SK-N-SH (cell line): ENCODE measurements at regions not wholly inside any gene's neighbourhood (a gene's known extent, or its start where the extent isn't known, plus 50 kb on each side); places are given as distances from the start of the nearest gene placed in this dataset.

Experiments used
- CTCF ChIA-PET: fragments of 300-600, 350-600 bp; formaldehyde crosslinking; extraction: SDS; loops from one replicate; lab custom pipeline; 2021; lab: Yijun Ruan, JAX
- POLR2A ChIA-PET: fragments of 350-600 bp; sonication (Branson Sonifier 250); formaldehyde crosslinking; extraction: SDS; loops from one replicate; lab custom pipeline; 2020; ENCODE audit warnings: antibody characterized with exemption, inconsistent platforms; lab: Yijun Ruan, JAX
- DNase-seq: peaks from one replicate; pipeline ENCODE4 v3.0.0; 2012
- H2AFZ ChIP-seq: fragments of 200-600 bp; sonication (generic); 2 replicates; pipeline ENCODE4 v1.8.1; 2016; ENCODE audit warnings: antibody characterized with exemption, mild to moderate bottlenecking, low read depth
- H3F3A ChIP-seq: fragments of 200-600 bp; sonication (generic); replicated peaks from 2 replicates; pipeline ENCODE3; 2016; ENCODE audit warnings: antibody characterized with exemption, mild to moderate bottlenecking; ENCODE audit not compliant: insufficient read depth
- H3K27ac ChIP-seq, 2 experiments: fragments of 200-500 bp in 1 of 2; fragments of 200-600 bp in 1 of 2; sonication (Bioruptor generic) in 1 of 2; sonication (generic), shearing (Covaris generic) in 1 of 2; 2 replicates each; pipeline versions ENCODE4 v1.5.1 to v1.6.1; 2014 to 2016; ENCODE audit warnings: low read depth in 2 of 2, inconsistent platforms in 1 of 2, low read length in 1 of 2, mild to moderate bottlenecking in 1 of 2, mixed read lengths in 1 of 2
- H3K27me3 ChIP-seq: fragments of 200-600 bp; sonication (generic), shearing (Covaris generic); 2 replicates; pipeline ENCODE4 v1.6.1; 2016; ENCODE audit warnings: mixed run types; ENCODE audit not compliant: insufficient read depth
- H3K36me3 ChIP-seq, 2 experiments: fragments of 200-500 bp in 1 of 2; fragments of 200-600 bp in 1 of 2; sonication (Bioruptor generic) in 1 of 2; sonication (generic) in 1 of 2; replicated peaks in 1 of 2; 2 replicates each; pipeline versions ENCODE3 to v1.5.1; 2014 to 2016; ENCODE audit warnings: low read length in 1 of 2, mild to moderate bottlenecking in 1 of 2; ENCODE audit not compliant: insufficient read depth in 2 of 2, control insufficient read depth in 1 of 2
- H3K4me1 ChIP-seq, 2 experiments: fragments of 200-500 bp in 1 of 2; fragments of 200-600 bp in 1 of 2; sonication (Bioruptor generic) in 1 of 2; sonication (generic), shearing (Covaris generic) in 1 of 2; 2 replicates each; pipeline versions ENCODE4 v1.5.1 to v1.6.1; 2014 to 2016; ENCODE audit warnings: low read depth in 1 of 2, low read length in 1 of 2, mixed run types in 1 of 2; ENCODE audit not compliant: insufficient read depth in 2 of 2, control insufficient read depth in 1 of 2
- H3K4me2 ChIP-seq: fragments of 200-600 bp; sonication (generic), shearing (Covaris generic); 2 replicates; pipeline ENCODE4 v1.6.1; 2017; ENCODE audit warnings: mixed run types
- H3K4me3 ChIP-seq, 2 experiments: fragments of 200-500 bp in 1 of 2; fragments of 200-600 bp in 1 of 2; sonication (Bioruptor generic) in 1 of 2; sonication (generic), shearing (Covaris generic) in 1 of 2; 2 replicates each; pipeline versions ENCODE4 v1.5.1 to v1.8.1; 2014 to 2016; ENCODE audit warnings: low read depth in 2 of 2, inconsistent platforms in 1 of 2, low read length in 1 of 2, mild to moderate bottlenecking in 1 of 2, mixed read lengths in 1 of 2, moderate library complexity in 1 of 2
- H3K79me2 ChIP-seq: fragments of 200-600 bp; sonication (generic); 2 replicates; pipeline ENCODE4 v1.8.1; 2017; ENCODE audit warnings: mild to moderate bottlenecking; ENCODE audit not compliant: insufficient read depth
- H3K9ac ChIP-seq: fragments of 200-600 bp; sonication (generic); 2 replicates; pipeline ENCODE4 v1.6.1; 2017; ENCODE audit warnings: mixed run types
- H3K9me2 ChIP-seq: fragments of 200-600 bp; sonication (generic); 2 replicates; pipeline ENCODE4 v1.6.1; 2017; ENCODE audit warnings: mixed run types
- H3K9me3 ChIP-seq: fragments of 200-600 bp; sonication (generic); 2 replicates; pipeline ENCODE4 v1.6.1; 2017; ENCODE audit warnings: mixed run types, mild to moderate bottlenecking, moderate library complexity
- H4K20me1 ChIP-seq: fragments of 200-600 bp; sonication (generic); 2 replicates; pipeline ENCODE4 v1.6.1; 2017; ENCODE audit warnings: mild to moderate bottlenecking, mixed run types; ENCODE audit not compliant: insufficient read depth
- CHD2 ChIP-seq: fragments of 150-350 bp; IDR thresholded peaks from 2 replicates; pipeline ENCODE4 v1.6.1; 2018; ENCODE audit warnings: low read length; ENCODE audit not compliant: partially characterized antibody
- ELF1 ChIP-seq: IDR thresholded peaks from 2 replicates; pipeline ENCODE4 v1.4.0; 2012
- FOXJ3 ChIP-seq: sonication (generic); formaldehyde crosslinking; IDR thresholded peaks from 2 replicates; pipeline ENCODE4 v1.5.1; 2020; ENCODE audit warnings: mild to moderate bottlenecking, missing genetic modification reagents
- JUND ChIP-seq: IDR thresholded peaks from 2 replicates; pipeline ENCODE4 v1.4.0; 2012
- MAX ChIP-seq: IDR thresholded peaks from 2 replicates; pipeline ENCODE4 v1.4.0; 2012; ENCODE audit warnings: low read depth
- NRF1 ChIP-seq: IDR thresholded peaks from 2 replicates; pipeline ENCODE4 v1.6.1; 2012; ENCODE audit warnings: low read depth, mild to moderate bottlenecking, low read length
- PBX3 ChIP-seq: IDR thresholded peaks from 2 replicates; pipeline ENCODE4; 2012
- RAD21 ChIP-seq: IDR thresholded peaks from 2 replicates; pipeline ENCODE4 v1.6.1; 2012; ENCODE audit warnings: mild to moderate bottlenecking, low read length
- RCOR1 ChIP-seq: fragments of 150-350 bp; IDR thresholded peaks from 2 replicates; pipeline ENCODE4 v1.6.1; 2017; ENCODE audit warnings: antibody characterized with exemption, low read length
- RFX5 ChIP-seq: IDR thresholded peaks from 2 replicates; pipeline ENCODE4 v1.6.1; 2012; ENCODE audit warnings: mild to moderate bottlenecking, improper control_type of control experiment, low read length
- WGBS: methylation state at CpG from one replicate; pipeline ENCODE4 v1.1.6; 2017; ENCODE audit warnings: low lambda C conversion rate; 5-methylcytosine and 5-hydroxymethylcytosine counted together
- TF ChIP-seq, protein P1 (sequence below): IDR thresholded peaks from 2 replicates; pipeline ENCODE4 v1.6.1; 2012; ENCODE audit warnings: mild to moderate bottlenecking, low read depth, low read length, moderate library complexity

GRCh38 chr15:97162805-97163495 is 797.6 kb upstream of the ARRDC4 start (continued):
- TF ChIP-seq PBX3: no peak

- 2% methylated on average over 2 of the region's 2 CpGs for WGBS
These were observed 795.3 kb upstream of the ARRDC4 start for GRCh38 chr15:97165205-97165604.

More at GRCh38 chr15:97165205-97165604, 795.3 kb upstream of the ARRDC4 start:
- no peak overlapping the region for H3K9ac ChIP-seq
- H2AFZ ChIP-seq: no peak overlapping the region
- DNase-seq: no peak
- no peaks in the 10 kb centered on the region for H3K9me2 ChIP-seq
- no peaks in the 10 kb centered on the region for H3K4me1 ChIP-seq
- CTCF ChIA-PET: no interaction called here
- no peaks in the 10 kb centered on the region for H3K9me3 ChIP-seq
- H3K27me3 ChIP-seq: no peaks in the 10 kb centered on the region
- TF ChIP-seq RFX5 (no peak), RAD21 (no peak), JUND (no peak), ELF1 (no peak), NRF1 (no peak), MAX (no peak), RCOR1 (no peak), FOXJ3 (no peak), CHD2 (no peak)
- TF ChIP-seq, protein P1, sequence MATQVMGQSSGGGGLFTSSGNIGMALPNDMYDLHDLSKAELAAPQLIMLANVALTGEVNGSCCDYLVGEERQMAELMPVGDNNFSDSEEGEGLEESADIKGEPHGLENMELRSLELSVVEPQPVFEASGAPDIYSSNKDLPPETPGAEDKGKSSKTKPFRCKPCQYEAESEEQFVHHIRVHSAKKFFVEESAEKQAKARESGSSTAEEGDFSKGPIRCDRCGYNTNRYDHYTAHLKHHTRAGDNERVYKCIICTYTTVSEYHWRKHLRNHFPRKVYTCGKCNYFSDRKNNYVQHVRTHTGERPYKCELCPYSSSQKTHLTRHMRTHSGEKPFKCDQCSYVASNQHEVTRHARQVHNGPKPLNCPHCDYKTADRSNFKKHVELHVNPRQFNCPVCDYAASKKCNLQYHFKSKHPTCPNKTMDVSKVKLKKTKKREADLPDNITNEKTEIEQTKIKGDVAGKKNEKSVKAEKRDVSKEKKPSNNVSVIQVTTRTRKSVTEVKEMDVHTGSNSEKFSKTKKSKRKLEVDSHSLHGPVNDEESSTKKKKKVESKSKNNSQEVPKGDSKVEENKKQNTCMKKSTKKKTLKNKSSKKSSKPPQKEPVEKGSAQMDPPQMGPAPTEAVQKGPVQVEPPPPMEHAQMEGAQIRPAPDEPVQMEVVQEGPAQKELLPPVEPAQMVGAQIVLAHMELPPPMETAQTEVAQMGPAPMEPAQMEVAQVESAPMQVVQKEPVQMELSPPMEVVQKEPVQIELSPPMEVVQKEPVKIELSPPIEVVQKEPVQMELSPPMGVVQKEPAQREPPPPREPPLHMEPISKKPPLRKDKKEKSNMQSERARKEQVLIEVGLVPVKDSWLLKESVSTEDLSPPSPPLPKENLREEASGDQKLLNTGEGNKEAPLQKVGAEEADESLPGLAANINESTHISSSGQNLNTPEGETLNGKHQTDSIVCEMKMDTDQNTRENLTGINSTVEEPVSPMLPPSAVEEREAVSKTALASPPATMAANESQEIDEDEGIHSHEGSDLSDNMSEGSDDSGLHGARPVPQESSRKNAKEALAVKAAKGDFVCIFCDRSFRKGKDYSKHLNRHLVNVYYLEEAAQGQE: no peak
- TF ChIP-seq, all 33 proteins: peak for 0
- Histone ChIP-seq H3K27ac (no peak overlapping the region), H3F3A (no peaks in the 10 kb centered on the region), H3K36me3 (no peaks in the 10 kb centered on the region), H3K79me2 (no peaks in the 10 kb centered on the region), H3K4me3 (no peak overlapping the region), H3K4me2 (no peak overlapping the region), H4K20me1 (no peaks in the 10 kb centered on the region)
- POLR2A ChIA-PET: no interaction called here
